T-helper 17 cell (primary cell): ENCODE measurements at regions not wholly inside any gene's neighbourhood (a gene's known extent, or its start where the extent isn't known, plus 50 kb on each side); places are given as distances from the start of the nearest gene placed in this dataset.

Experiments used
- ATAC-seq: fragments of 150-1000 bp; cut with Tn5 transposase; 2 replicates; pipeline ENCODE4 v1.10.0; 2021; ENCODE audit warnings: mild to moderate bottlenecking, moderate library complexity
- DNase-seq, 3 donors: peaks; one replicate each; pipeline versions ENCODE4 v3.0.0 to v3.0.0-alpha.2; 2020 to 2021
- H3K9me3 ChIP-seq: one replicate; pipeline ENCODE4 v1.7.0; 2013; ENCODE audit warnings: low read length, mild to moderate bottlenecking; ENCODE audit not compliant: control insufficient read depth, poor library complexity, severe bottlenecking
- H3K27ac Mint-ChIP-seq: one replicate; pipeline ENCODE4 v1.8.0; 2022; ENCODE audit warnings: mild to moderate bottlenecking, moderate library complexity, mixed read lengths
- H3K27me3 Mint-ChIP-seq: one replicate; pipeline ENCODE4 v1.8.0; 2022; ENCODE audit warnings: mixed read lengths
- H3K36me3 Mint-ChIP-seq: one replicate; pipeline ENCODE4 v1.8.0; 2022; ENCODE audit warnings: low read depth, mixed read lengths
- H3K4me1 Mint-ChIP-seq: one replicate; pipeline ENCODE4 v1.8.0; 2022; ENCODE audit warnings: mild to moderate bottlenecking, mixed read lengths
- H3K4me3 Mint-ChIP-seq: one replicate; pipeline ENCODE4 v1.8.0; 2022; ENCODE audit warnings: mild to moderate bottlenecking, moderate library complexity, mixed read lengths

DNA sequence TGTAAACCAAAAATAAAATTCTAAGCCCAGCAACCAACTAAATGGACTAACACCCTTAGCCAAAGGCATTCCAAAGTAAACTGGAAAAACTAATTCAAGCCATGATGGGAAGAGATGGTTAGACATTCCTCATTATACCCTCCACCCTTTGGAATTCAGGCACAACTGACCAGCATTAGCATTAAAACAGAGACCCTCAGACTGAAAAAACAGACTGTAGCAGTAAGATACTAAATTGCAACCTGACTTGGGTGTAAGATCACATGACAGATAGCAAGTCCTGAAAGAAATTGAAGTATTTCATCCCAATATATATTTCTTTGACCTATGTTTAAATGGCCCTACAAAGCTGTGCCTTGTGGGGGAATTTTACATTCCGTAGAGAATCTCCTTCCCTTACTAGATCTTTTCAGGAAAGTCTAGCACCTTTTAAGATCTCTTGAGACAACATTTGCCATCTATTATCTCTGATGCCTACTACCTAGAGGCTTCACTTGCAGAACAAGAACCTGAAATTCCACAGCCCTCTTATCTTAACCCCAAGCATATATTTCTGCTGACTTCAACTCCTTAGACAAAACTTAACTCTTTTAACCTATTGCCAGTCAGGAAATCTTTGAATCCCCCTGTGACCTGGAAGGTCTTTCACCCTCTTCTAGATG lies 750.2 kb upstream of the IGFBP3 start:
- DNase-seq, result no peak
- H3K27me3 Mint-ChIP-seq, result no peaks in the 10 kb centered on the region
- H3K27ac Mint-ChIP-seq, result no peak overlapping the region
- no peaks in the 10 kb centered on the region for H3K36me3 Mint-ChIP-seq
- ATAC-seq, result no peak
- H3K4me1 Mint-ChIP-seq, result no peaks in the 10 kb centered on the region
- no peak overlapping the region for H3K4me3 Mint-ChIP-seq
- H3K9me3 ChIP-seq, result no peaks in the 10 kb centered on the region

DNA sequence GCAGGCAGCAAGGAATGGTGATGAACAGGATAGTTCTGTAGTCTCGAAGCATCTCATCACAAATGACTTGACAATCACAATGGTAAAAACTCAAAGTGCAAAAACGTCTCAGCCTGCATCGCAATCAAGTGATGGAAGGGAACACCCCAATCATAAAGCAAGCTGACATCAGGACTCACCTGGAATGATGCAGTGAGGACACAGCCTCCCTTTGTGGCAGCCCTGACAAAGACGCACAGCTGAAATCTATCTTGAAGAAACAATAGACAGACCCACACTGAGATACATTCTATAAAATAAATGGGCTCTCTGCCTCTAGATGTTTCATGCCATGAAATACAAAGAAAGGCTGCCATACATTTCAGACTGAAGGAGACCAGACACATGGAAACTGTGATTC lies 748.0 kb upstream of the IGFBP3 start:
- H3K9me3 ChIP-seq, result no peaks in the 10 kb centered on the region
- DNase-seq (no peak), ATAC-seq (no peak)
- no peak overlapping the region for H3K27ac Mint-ChIP-seq
- no peaks in the 10 kb centered on the region for H3K4me1 Mint-ChIP-seq
- no peaks in the 10 kb centered on the region for H3K27me3 Mint-ChIP-seq
- no peak overlapping the region for H3K4me3 Mint-ChIP-seq
- no peaks in the 10 kb centered on the region for H3K36me3 Mint-ChIP-seq

- ATAC-seq (no peak), DNase-seq (no peak)
- Mint-ChIP-seq H3K27ac (no peak overlapping the region), H3K36me3 (no peaks in the 10 kb centered on the region), H3K4me3 (no peak overlapping the region), H3K4me1 (no peaks in the 10 kb centered on the region), H3K27me3 (no peaks in the 10 kb centered on the region)
- no peaks in the 10 kb centered on the region for H3K9me3 ChIP-seq
Measured at GRCh38 chr7:46664453-46664852, 743.4 kb upstream of the IGFBP3 start.

DNA sequence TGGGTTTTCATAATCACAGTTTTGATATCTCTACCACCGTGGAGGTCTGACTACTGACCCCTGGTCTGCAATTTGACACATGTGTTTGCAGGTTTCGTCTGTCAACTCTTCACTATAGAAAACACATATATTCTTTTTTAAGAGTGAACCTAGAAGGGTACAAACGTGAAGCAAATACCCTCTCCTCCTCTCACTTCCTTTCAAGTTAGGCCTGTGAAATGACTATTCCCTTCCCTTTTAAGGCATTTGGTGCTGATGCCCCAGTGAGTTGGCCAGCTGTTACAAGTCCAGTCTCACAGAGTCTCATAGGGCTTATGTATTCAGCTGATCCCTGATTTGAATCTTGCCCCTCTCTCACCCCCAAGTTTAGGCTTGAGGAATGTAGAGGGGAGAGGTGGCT lies 742.0 kb upstream of the IGFBP3 start:
- no peak for DNase-seq
- Mint-ChIP-seq H3K36me3 (no peaks in the 10 kb centered on the region), H3K4me1 (no peaks in the 10 kb centered on the region), H3K27me3 (no peaks in the 10 kb centered on the region), H3K27ac (no peak overlapping the region), H3K4me3 (no peak overlapping the region)
- ATAC-seq, result no peak
- no peaks in the 10 kb centered on the region for H3K9me3 ChIP-seq

DNA sequence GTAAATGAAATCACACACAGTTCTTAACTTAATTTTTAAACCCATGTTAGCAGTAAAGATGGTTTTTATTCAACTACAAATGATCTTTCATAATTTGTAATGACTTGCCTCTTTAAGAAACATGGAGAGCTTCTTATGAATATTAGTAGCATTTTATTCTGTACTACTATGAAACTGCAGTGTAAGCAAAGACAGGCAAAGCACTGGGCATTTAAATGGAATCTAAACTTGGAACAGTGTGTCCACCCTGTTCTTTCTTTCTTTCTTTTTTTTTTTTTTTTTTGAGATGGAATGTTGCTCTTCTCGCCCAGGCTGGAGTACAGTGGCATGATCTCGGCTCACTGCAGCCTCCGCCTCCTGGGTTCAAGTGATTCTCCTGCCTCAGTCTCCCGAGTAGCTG lies 740.4 kb upstream of the IGFBP3 start:
- no peaks in the 10 kb centered on the region for H3K36me3 Mint-ChIP-seq
- H3K4me1 Mint-ChIP-seq, result no peaks in the 10 kb centered on the region
- DNase-seq (no peak), ATAC-seq (no peak)
- H3K9me3 ChIP-seq, result no peaks in the 10 kb centered on the region
- H3K27ac Mint-ChIP-seq, result no peak overlapping the region
- H3K4me3 Mint-ChIP-seq, result no peak overlapping the region
- H3K27me3 Mint-ChIP-seq, result no peaks in the 10 kb centered on the region

DNA sequence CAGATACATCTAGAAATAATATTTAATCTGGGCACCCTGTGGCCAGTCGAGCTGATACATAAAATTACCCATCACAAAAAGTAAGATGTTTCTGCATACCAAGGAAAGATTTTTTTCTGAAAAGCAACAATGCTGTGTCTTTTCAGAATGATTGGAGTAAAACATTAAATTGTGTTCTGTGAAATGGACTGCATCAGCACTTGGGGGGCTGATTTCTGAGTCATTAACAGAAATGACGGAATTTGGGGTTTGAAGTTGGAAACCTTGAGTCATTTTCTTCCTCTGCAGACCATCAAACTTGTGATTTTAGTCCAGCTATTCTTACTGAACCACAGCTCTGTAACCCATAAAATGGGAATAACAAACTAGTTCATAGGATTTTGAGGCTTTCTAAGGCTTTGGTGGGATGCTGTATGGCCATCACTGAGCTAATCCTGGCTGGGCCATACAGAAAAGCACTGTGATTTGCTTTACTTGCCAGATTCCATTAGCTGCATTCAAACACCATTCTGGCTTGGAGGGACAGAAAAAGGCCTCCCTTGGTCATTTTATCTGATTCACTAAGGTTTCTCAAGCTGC lies 739.4 kb upstream of the IGFBP3 start:
- DNase-seq, result no peak
- no peaks in the 10 kb centered on the region for H3K9me3 ChIP-seq
- Mint-ChIP-seq H3K27me3 (no peaks in the 10 kb centered on the region), H3K36me3 (no peaks in the 10 kb centered on the region), H3K4me1 (no peaks in the 10 kb centered on the region), H3K27ac (no peak overlapping the region), H3K4me3 (no peak overlapping the region)
- no peak for ATAC-seq

- H3K4me3 Mint-ChIP-seq, result no peak overlapping the region
- no peaks in the 10 kb centered on the region for H3K27me3 Mint-ChIP-seq
- no peak for DNase-seq
- no peak overlapping the region for H3K27ac Mint-ChIP-seq
- no peaks in the 10 kb centered on the region for H3K4me1 Mint-ChIP-seq
- no peak for ATAC-seq
- H3K36me3 Mint-ChIP-seq, result no peaks in the 10 kb centered on the region
- no peaks in the 10 kb centered on the region for H3K9me3 ChIP-seq
Measured at GRCh38 chr7:46658281-46658680, 737.2 kb upstream of the IGFBP3 start.

DNA sequence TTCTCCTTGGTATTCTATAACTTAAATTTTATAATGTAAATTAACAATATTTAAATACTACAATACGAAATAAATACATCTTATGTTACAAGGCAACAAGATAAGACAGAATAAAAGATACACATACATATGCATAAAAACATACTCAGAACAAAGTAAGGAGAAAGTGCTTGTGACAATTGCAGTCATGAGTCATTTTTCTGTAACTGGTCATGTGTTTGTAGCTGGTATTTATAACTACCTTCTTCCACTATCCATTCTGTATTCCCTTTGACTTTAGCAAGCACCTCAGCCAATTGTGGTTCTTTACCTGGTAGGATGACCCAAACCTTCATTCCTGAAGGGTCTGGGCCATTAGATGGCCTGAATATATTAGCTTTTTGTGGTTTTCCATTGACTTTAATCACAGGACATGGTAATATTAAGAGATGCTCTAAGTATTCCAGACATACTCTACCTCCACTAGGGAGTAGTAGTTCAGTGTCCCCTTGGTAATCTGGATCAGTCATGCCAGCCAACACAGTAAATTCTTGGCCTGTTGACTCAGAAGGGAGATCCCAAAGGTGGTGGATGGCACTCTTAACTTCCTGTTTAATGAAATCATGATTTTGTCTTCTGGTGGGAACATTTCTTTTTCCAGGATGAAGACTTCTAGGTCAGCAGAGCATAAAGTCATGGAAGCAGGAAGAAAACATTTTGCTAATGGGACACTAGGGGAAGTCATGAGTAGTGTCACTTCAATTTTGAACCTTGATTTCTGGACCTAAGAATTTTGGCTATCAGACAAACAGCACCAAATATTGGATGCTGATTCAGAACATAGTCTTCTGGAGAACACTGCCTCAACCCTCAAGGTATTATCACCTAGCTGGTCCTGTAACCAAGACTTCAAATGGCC lies 733.7 kb upstream of the IGFBP3 start:
- Mint-ChIP-seq H3K36me3 (no peaks in the 10 kb centered on the region), H3K4me3 (no peak overlapping the region), H3K27me3 (no peaks in the 10 kb centered on the region), H3K4me1 (no peaks in the 10 kb centered on the region), H3K27ac (no peak overlapping the region)
- ATAC-seq (no peak), DNase-seq (no peak)
- no peaks in the 10 kb centered on the region for H3K9me3 ChIP-seq

DNA sequence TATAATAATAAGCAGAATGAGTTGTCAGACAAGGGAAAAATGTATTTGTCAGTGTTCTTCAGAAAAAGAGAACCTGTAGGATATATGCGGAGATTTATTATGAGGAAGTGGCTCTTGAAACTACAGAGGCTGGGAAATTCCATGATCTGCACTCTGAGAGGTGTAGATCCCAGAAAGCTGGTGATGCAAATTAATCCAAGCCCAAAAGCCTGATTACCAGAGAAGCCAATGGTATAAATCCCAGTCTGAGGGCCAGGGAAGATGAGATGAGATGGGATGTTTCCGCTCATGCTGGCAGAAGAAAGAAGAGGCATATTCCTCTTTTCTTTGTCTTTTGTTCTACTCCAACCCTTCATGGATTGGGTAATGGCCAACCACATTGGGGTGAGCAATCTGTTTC lies 732.8 kb upstream of the IGFBP3 start:
- DNase-seq (no peak), ATAC-seq (no peak)
- H3K4me1 Mint-ChIP-seq, result no peaks in the 10 kb centered on the region
- no peak overlapping the region for H3K27ac Mint-ChIP-seq
- H3K4me3 Mint-ChIP-seq, result no peak overlapping the region
- H3K9me3 ChIP-seq, result no peaks in the 10 kb centered on the region
- H3K36me3 Mint-ChIP-seq, result no peaks in the 10 kb centered on the region
- H3K27me3 Mint-ChIP-seq, result no peaks in the 10 kb centered on the region

GRCh38 chr7:46652317-46652716 lies 731.2 kb upstream of the IGFBP3 start:
- H3K9me3 ChIP-seq, result no peaks in the 10 kb centered on the region
- H3K4me1 Mint-ChIP-seq, result no peaks in the 10 kb centered on the region
- ATAC-seq (no peak), DNase-seq (no peak)
- H3K36me3 Mint-ChIP-seq, result no peaks in the 10 kb centered on the region
- no peaks in the 10 kb centered on the region for H3K27me3 Mint-ChIP-seq
- H3K27ac Mint-ChIP-seq, result no peak overlapping the region
- no peak overlapping the region for H3K4me3 Mint-ChIP-seq

DNA sequence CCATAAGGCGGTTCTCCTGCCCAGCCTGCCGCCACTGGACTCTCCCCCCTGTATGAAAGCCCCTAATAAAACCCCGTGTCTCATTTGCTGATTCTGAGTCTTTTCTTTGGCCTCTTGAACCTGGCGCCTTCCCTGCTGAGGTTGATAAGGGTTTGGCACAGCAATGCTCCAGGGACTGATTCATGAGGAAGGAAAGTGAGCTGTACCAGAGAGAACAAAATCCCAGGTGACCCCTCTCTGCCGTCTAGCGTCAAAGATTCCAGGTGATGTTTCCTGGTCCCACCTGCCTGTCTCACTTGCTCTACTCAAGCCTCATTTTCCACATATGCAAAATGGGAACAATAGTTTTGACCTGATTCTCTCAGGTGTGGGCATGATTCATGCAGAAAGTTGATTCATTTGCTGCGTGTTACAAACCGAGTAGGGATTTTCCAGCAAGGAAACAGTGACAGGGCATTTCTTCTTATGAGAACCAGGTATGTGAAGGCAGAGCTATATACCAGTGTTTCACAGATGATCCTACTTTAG lies 730.6 kb upstream of the IGFBP3 start:
- Mint-ChIP-seq H3K27me3 (no peaks in the 10 kb centered on the region), H3K36me3 (no peaks in the 10 kb centered on the region), H3K4me1 (no peaks in the 10 kb centered on the region), H3K4me3 (no peak overlapping the region), H3K27ac (no peak overlapping the region)
- no peaks in the 10 kb centered on the region for H3K9me3 ChIP-seq
- ATAC-seq (no peak), DNase-seq (no peak)

- no peaks in the 10 kb centered on the region for H3K9me3 ChIP-seq
- DNase-seq (no peak), ATAC-seq (no peak)
- Mint-ChIP-seq H3K27ac (no peak overlapping the region), H3K27me3 (no peaks in the 10 kb centered on the region), H3K4me1 (no peaks in the 10 kb centered on the region), H3K4me3 (no peak overlapping the region), H3K36me3 (no peaks in the 10 kb centered on the region)
Measured at GRCh38 chr7:46651070-46651469, 730.0 kb upstream of the IGFBP3 start.

DNA sequence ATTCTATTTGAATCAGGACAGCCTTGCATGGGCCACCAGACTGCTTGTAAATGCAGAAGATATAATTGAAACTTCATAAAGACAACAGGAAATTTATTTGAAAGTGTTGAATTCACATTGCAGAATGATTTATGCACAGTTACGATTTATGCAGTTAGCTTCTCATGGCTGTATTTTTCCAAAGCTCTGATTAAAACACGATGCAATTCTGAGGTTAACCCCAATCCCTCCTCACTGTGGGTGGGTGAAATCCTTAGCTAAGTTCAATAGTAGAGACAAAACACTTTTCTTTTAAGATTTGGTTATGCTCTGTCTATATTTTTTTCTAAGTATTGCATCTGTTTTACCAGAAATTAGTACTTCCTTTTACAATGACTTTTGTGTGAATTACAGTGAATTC lies 728.8 kb upstream of the IGFBP3 start:
- H3K4me3 Mint-ChIP-seq, result no peak overlapping the region
- no peaks in the 10 kb centered on the region for H3K36me3 Mint-ChIP-seq
- no peak overlapping the region for H3K27ac Mint-ChIP-seq
- no peaks in the 10 kb centered on the region for H3K4me1 Mint-ChIP-seq
- H3K9me3 ChIP-seq, result no peaks in the 10 kb centered on the region
- H3K27me3 Mint-ChIP-seq, result no peaks in the 10 kb centered on the region
- no peak for DNase-seq
- no peak for ATAC-seq
